ENCODE measurements at regions not wholly inside any gene's neighbourhood (a gene's known extent, or its start where the extent isn't known, plus 50 kb on each side); places are given as distances from the start of the nearest gene placed in this dataset.
"Not testable (repeated sequence)": the region's sequence is repeated elsewhere in the genome, so short reads cannot be mapped to it uniquely, and the experiment has no call there.

DNA sequence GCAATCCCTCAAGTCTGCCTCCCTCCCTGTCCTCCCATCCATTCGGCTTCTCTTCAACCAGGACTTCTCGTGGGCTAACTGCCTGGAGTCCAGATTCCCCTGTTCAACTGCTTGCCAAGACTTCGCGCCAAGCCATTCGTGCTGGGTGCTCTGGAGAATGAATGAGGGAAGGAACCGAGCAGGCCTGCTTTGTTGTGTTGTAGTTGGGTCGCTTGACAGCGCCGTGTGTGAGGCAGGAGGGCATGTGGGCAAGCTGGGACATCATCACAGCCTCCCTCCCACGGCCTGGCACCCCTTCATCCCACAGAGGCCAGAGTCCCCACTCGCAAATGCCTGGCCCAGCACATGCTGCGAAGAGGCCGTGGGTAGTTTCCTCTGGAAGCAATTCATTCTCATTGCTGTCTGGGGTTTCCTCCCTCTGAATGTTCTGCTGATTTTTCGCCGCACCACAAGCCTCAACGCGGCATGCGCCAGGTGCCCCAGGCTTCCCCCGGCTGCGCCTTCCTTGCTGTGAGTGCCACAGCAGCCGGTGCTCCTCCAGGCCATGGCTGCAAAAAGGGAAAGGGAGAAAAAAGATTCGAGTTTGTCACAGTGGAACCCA lies 336.0 kb downstream of the QKI start:
- H3K4me1 Mint-ChIP-seq (ENCODE audit: low read depth): peaks cover 21% of the 10 kb centered on the region
- H3K9me3 Mint-ChIP-seq: no peaks in the 10 kb centered on the region
- H3K27ac Mint-ChIP-seq: peak overlapping the region; percentile 46
- peak overlapping the region; percentile 1 for H3K4me3 Mint-ChIP-seq
- peaks cover 45% of the 10 kb centered on the region for H3K27me3 Mint-ChIP-seq
- no peaks in the 10 kb centered on the region for H3K36me3 Mint-ChIP-seq (ENCODE audit: low read depth)

DNA sequence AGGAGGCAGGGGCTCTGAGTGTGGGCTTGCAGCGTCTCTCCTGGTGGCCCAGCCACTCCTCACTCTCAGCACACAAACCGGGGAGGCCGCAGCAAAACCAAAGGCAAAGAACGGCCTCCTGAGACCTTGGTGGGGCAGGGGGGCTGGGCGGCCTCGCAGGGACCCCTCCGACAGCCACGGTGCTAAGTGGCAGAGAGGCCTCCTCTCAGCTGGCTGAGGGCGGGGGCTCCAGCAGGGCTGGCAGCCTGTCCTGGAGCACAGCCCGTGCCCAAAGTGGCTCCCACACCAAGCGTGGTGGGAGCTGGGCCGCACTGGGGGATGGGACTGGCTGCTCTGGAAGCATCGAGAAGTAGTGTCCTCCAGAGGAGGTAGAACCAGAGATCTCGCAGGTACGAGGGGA lies 334.4 kb downstream of the QKI start:
- no peak overlapping the region for H3K27ac Mint-ChIP-seq
- H3K36me3 Mint-ChIP-seq (ENCODE audit: low read depth): no peaks in the 10 kb centered on the region

GRCh38 chr6:163748036-163748435 lies 333.5 kb downstream of the QKI start:
- H3K36me3 Mint-ChIP-seq (ENCODE audit: low read depth): no peaks in the 10 kb centered on the region
- H3K27ac Mint-ChIP-seq: no peak overlapping the region
- H3K4me3 Mint-ChIP-seq: no peak overlapping the region
- H3K27me3 Mint-ChIP-seq: peaks cover 45% of the 10 kb centered on the region
- peaks cover 21% of the 10 kb centered on the region for H3K4me1 Mint-ChIP-seq (ENCODE audit: low read depth)
- H3K9me3 Mint-ChIP-seq: no peaks in the 10 kb centered on the region

More for the DNA sequence above, 334.4 kb downstream of the QKI start:
- Mint-ChIP-seq H3K4me1 (ENCODE audit: low read depth) (peaks cover 21% of the 10 kb centered on the region), H3K27me3 (peaks cover 45% of the 10 kb centered on the region), H3K9me3 (no peaks in the 10 kb centered on the region), H3K4me3 (no peak overlapping the region)

- H3K27ac Mint-ChIP-seq, H3K9me3 Mint-ChIP-seq: not testable (repeated sequence)
Observed at GRCh38 chr6:163747058-163747457, 332.5 kb downstream of the QKI start.

DNA sequence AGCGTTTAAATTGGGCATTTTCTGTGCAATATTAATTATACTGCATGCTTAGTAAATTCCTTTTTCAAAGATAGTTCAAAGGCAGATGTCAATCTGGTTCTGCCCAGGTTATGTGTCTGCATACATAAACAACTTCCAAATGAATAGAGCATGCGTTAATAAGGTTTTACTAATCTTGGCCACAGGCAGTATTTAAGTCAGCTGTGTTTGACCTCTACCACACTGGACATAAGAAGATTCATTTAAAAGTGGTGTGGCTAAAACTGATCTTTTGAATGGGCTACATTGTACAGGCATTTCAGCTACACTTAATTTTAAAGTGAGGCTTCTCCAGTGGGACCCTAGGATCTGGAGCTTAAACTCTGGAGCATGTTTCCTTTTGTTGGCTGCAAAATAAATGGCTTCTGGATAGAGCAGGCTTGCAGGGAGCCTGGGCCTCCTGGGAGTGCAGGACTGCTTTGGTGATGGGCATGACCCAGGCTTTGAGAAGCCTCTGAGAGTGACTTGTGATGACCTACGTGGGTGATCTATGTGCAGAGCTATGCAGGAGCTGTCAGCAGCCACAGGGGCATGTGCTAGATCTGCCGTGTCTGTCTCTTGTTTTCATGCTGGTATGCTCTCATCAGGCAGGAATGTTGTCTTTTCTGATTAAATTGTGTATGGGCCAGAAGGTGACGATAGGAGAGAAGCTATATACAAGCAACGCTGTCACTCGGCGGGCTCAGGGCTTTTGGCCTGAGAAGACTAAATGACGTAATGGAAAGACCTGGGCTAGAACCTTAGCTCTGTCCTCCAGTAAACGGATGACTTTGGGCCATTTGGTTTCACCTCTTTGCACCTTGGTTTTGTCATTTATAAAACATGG lies 331.2 kb downstream of the QKI start:
- Mint-ChIP-seq H3K27me3 (peaks cover 34% of the 10 kb centered on the region), H3K36me3 (ENCODE audit: low read depth) (no peaks in the 10 kb centered on the region)

More at GRCh38 chr6:163747058-163747457, 332.5 kb downstream of the QKI start:
- Mint-ChIP-seq H3K27me3 (peaks cover 39% of the 10 kb centered on the region), H3K4me1 (ENCODE audit: low read depth) (peaks cover 21% of the 10 kb centered on the region)
- H3K4me3 Mint-ChIP-seq; H3K36me3 Mint-ChIP-seq (ENCODE audit: low read depth): not testable (repeated sequence)

GRCh38 chr6:163744256-163744925 lies 329.9 kb downstream of the QKI start:
- H3K27ac Mint-ChIP-seq: no peak overlapping the region
- H3K4me1 Mint-ChIP-seq (ENCODE audit: low read depth): no peaks in the 10 kb centered on the region
- H3K4me3 Mint-ChIP-seq: no peak overlapping the region
- peaks cover 21% of the 10 kb centered on the region for H3K27me3 Mint-ChIP-seq
- H3K36me3 Mint-ChIP-seq (ENCODE audit: low read depth): no peaks in the 10 kb centered on the region
- no peaks in the 10 kb centered on the region for H3K9me3 Mint-ChIP-seq

More for the DNA sequence above, 331.2 kb downstream of the QKI start:
- Mint-ChIP-seq H3K9me3 (no peaks in the 10 kb centered on the region), H3K4me3 (no peak overlapping the region), H3K4me1 (ENCODE audit: low read depth) (peaks cover 12% of the 10 kb centered on the region), H3K27ac (no peak overlapping the region)

GRCh38 chr6:163743796-163744195 lies 329.3 kb downstream of the QKI start:
- no peaks in the 10 kb centered on the region for H3K4me1 Mint-ChIP-seq (ENCODE audit: low read depth)
- H3K36me3 Mint-ChIP-seq (ENCODE audit: low read depth): no peaks in the 10 kb centered on the region
- H3K27me3 Mint-ChIP-seq: peaks cover 21% of the 10 kb centered on the region
- no peak overlapping the region for H3K27ac Mint-ChIP-seq
- H3K4me3 Mint-ChIP-seq: no peak overlapping the region
- no peaks in the 10 kb centered on the region for H3K9me3 Mint-ChIP-seq

DNA sequence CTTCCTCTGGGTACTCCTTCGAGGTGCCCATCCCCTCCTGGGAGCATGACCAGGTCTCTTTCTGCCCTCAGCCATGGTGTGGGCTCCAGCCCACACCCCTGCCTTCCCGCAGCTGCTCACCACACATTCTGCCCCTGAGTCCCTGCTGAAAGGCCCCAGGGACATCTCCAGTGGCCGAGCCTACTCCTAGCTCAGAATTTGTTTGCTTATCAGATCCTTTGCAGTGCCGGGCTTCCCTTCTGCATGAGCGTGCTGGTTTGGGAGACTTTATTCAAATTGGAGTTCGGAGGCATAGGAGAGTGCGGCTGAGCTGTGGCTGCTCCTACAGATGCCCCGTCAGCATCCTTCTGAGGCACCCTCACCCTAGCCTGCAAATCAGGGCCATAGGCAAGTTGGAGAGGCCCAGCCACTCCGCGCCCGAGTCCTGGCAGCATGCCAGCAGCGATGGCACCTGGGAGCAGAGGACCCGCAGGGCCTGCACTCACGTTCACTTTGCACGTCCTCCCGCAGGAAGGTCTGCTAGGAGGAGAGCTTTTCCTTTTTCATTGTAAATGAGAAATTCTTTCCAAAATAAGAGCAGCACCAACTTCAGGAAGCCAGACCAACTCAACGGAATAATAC lies 327.3 kb downstream of the QKI start:
- Mint-ChIP-seq H3K4me1 (ENCODE audit: low read depth) (no peaks in the 10 kb centered on the region), H3K27ac (no peak overlapping the region), H3K9me3 (no peaks in the 10 kb centered on the region), H3K4me3 (no peak overlapping the region), H3K27me3 (peaks cover 10% of the 10 kb centered on the region), H3K36me3 (ENCODE audit: low read depth) (no peaks in the 10 kb centered on the region)

- Mint-ChIP-seq H3K4me1 (ENCODE audit: low read depth) (no peaks in the 10 kb centered on the region), H3K36me3 (ENCODE audit: low read depth) (no peaks in the 10 kb centered on the region), H3K4me3 (no peak overlapping the region), H3K27me3 (peaks cover 7% of the 10 kb centered on the region), H3K9me3 (no peaks in the 10 kb centered on the region), H3K27ac (no peak overlapping the region)
Observed at GRCh38 chr6:163741342-163741741, 326.8 kb downstream of the QKI start.

GRCh38 chr6:163739966-163740365 lies 325.4 kb downstream of the QKI start:
- no peaks in the 10 kb centered on the region for H3K36me3 Mint-ChIP-seq (ENCODE audit: low read depth)
- H3K9me3 Mint-ChIP-seq: no peaks in the 10 kb centered on the region
- no peak overlapping the region for H3K4me3 Mint-ChIP-seq

GRCh38 chr6:163739408-163739725 lies 324.8 kb downstream of the QKI start:
- Mint-ChIP-seq H3K4me1 (ENCODE audit: low read depth) (no peaks in the 10 kb centered on the region), H3K27ac (no peak overlapping the region), H3K4me3 (no peak overlapping the region), H3K27me3 (peaks cover 3% of the 10 kb centered on the region), H3K9me3 (no peaks in the 10 kb centered on the region), H3K36me3 (ENCODE audit: low read depth) (no peaks in the 10 kb centered on the region)

More at GRCh38 chr6:163739966-163740365, 325.4 kb downstream of the QKI start:
- no peaks in the 10 kb centered on the region for H3K4me1 Mint-ChIP-seq (ENCODE audit: low read depth)
- no peak overlapping the region for H3K27ac Mint-ChIP-seq
- peaks cover 3% of the 10 kb centered on the region for H3K27me3 Mint-ChIP-seq

DNA sequence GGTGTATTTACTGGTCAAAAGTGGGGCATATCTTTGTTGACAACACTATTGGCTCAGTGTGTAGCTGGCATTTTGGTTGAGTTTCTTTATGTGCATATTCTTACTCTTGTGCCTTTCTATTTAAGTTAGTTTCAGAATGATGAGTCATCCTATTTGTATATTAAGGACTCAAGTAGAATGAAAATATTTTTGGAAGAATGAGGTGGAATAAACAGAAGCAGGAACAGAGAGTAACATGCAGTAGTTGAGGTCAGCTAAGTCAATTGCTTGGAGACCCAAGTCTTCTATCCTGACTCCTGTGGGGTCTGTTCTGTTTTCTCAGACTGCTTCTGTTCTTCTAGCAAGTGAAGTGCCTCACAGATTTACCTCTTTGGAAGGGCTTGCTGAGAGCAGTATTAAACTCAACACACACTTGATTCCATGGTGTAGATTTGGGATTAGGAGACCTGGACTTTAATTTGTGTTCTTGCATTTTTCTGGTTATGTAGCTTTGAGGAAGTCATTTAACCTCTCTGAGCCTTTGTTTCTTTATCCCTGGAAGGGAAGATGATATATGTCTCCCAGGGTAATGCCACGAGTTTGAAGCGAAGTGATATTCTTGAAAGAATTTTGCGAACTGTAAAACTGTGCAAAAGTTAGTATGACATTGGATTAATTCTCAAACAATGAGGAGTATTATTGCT lies 324.3 kb downstream of the QKI start:
- Mint-ChIP-seq H3K4me3 (no peak overlapping the region), H3K4me1 (ENCODE audit: low read depth) (no peaks in the 10 kb centered on the region), H3K27me3 (peaks cover 3% of the 10 kb centered on the region)

DNA sequence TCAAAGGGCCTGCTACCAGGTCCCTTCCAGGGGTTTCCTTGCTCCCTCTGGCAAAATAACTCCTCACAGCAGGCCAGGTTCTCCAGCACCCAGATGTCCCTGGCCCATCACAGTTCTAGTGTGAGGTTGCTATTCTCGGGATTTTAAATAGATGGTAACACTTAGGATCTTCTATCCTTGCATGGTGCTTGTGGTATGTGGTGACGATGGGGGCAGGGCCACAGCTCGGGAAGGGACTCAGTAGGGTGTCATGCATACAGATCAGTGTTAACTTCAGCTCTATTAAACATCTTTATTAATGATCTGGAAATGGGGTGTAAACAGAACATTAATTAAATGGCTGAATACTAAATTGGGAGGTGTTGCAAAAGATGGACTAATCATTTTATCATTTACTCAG lies 323.8 kb downstream of the QKI start:
- Mint-ChIP-seq H3K4me3 (no peak overlapping the region), H3K36me3 (ENCODE audit: low read depth) (no peaks in the 10 kb centered on the region), H3K27me3 (peaks cover 3% of the 10 kb centered on the region), H3K4me1 (ENCODE audit: low read depth) (no peaks in the 10 kb centered on the region), H3K9me3 (no peaks in the 10 kb centered on the region), H3K27ac (no peak overlapping the region)

More for the DNA sequence above, 324.3 kb downstream of the QKI start:
- no peaks in the 10 kb centered on the region for H3K9me3 Mint-ChIP-seq
- H3K27ac Mint-ChIP-seq: no peak overlapping the region
- no peaks in the 10 kb centered on the region for H3K36me3 Mint-ChIP-seq (ENCODE audit: low read depth)

- Mint-ChIP-seq H3K27me3 (peaks cover 3% of the 10 kb centered on the region), H3K9me3 (no peaks in the 10 kb centered on the region), H3K27ac (no peak overlapping the region), H3K36me3 (ENCODE audit: low read depth) (no peaks in the 10 kb centered on the region), H3K4me3 (no peak overlapping the region), H3K4me1 (ENCODE audit: low read depth) (no peaks in the 10 kb centered on the region)
Observed at GRCh38 chr6:163735076-163735475, 320.6 kb downstream of the QKI start.

All from stimulated activated naive CD8-positive, alpha-beta T cell treated with anti-CD3 and anti-CD28 coated beads, Interleukin-15, Interleukin-2, amounts not matched to agents 100 ng/mL and 50 ng/mL, for 24 hours (primary cell).